ENCODE measurements at regions not wholly inside any gene's neighbourhood (a gene's known extent, or its start where the extent isn't known, plus 50 kb on each side); places are given as distances from the start of the nearest gene placed in this dataset.
A peak's percentile ranks its signal among the peaks of the same experiment; 100 is the strongest.

- Mint-ChIP-seq H3K27me3 (peaks cover 24 to 36% (median 34%) of the 10 kb centered on the region in 3 donors), H3K4me1 (no peaks in the 10 kb centered on the region), H3K27ac (no peak overlapping the region), H3K36me3 (peaks cover 4 to 6% of the 10 kb centered on the region in 2 donors), H3K4me3 (no peak overlapping the region), H3K9me3 (peaks cover 0 to 7% (median 3%) of the 10 kb centered on the region in 7 donors)
- ATAC-seq (ENCODE audit: low read depth in 2 of 2) (no peak), DNase-seq (no peak)
Observed at GRCh38 chr18:32621034-32621433, 150.4 kb upstream of the GAREM1 start.

DNA sequence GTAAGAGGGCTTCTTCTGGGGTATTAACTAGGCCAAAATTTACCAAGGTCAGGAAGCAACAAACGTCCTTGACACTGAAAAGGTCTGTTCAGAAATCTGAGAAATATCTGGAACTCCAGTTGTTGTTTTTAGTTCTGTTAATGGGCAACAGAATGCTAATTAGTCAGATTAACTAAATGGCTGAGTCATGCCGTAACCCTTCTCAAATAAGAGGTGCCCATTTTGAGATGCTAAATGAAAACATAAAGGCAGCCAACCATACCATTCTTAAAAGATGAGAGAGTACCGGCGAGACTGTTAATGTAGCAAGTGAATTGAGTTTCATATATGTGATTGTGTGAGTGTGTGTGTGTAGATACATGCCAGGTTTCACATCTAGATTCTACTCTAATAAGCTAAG, 147.9 kb upstream of the GAREM1 start:
- no peak for DNase-seq
- Mint-ChIP-seq H3K4me1 (no peaks in the 10 kb centered on the region), H3K36me3 (peaks cover 4 to 8% of the 10 kb centered on the region in 2 donors), H3K27me3 (peaks cover 27 to 41% (median 31%) of the 10 kb centered on the region in 3 donors), H3K4me3 (no peak overlapping the region), H3K9me3 (peaks cover 0 to 9% (median 4%) of the 10 kb centered on the region in 7 donors), H3K27ac (no peak overlapping the region)
- no peak for ATAC-seq (ENCODE audit: low read depth in 2 of 2)

- peaks cover 28 to 44% (median 37%) of the 10 kb centered on the region in 3 donors for H3K27me3 Mint-ChIP-seq
- H3K36me3 Mint-ChIP-seq = peaks cover 0 to 8% of the 10 kb centered on the region in 2 donors
- peaks cover 0 to 9% (median 0%) of the 10 kb centered on the region in 7 donors for H3K9me3 Mint-ChIP-seq
Observed at GRCh38 chr18:32613821-32614220, 143.1 kb upstream of the GAREM1 start.

DNA sequence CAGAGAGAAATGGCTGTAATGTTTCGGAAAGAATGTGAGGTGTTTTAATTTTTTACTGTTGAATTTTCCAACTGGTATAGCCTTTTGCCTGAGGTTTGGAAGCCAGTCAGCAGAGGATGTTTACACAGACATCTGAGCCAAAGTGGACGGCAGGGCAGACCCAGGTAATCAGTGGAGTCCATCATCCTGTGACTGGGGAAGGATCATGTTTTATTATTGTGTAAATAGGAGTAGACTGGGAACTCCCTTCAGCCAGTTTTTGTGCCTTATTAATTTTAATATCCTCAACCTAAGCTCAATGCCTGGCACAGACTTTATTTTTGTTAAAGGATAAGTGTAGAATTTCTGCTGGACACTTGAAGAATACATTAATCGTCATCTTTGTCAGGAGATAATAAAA, 142.0 kb upstream of the GAREM1 start:
- DNase-seq = no peak
- no peaks in the 10 kb centered on the region for H3K4me1 Mint-ChIP-seq
- ATAC-seq (ENCODE audit: low read depth in 2 of 2) = no peak
- peaks cover 0 to 8% of the 10 kb centered on the region in 2 donors for H3K36me3 Mint-ChIP-seq
- peaks cover 0 to 9% (median 0%) of the 10 kb centered on the region in 7 donors for H3K9me3 Mint-ChIP-seq
- no peak overlapping the region for H3K4me3 Mint-ChIP-seq
- H3K27ac Mint-ChIP-seq = no peak overlapping the region
- H3K27me3 Mint-ChIP-seq = peaks cover 35 to 52% (median 47%) of the 10 kb centered on the region in 3 donors

More at GRCh38 chr18:32613821-32614220, 143.1 kb upstream of the GAREM1 start:
- no peak overlapping the region for H3K27ac Mint-ChIP-seq
- ATAC-seq (ENCODE audit: low read depth in 2 of 2) (no peak), DNase-seq (no peak)
- no peaks in the 10 kb centered on the region for H3K4me1 Mint-ChIP-seq
- H3K4me3 Mint-ChIP-seq = no peak overlapping the region

- ATAC-seq (ENCODE audit: low read depth in 2 of 2) (no peak), DNase-seq (no peak)
- Mint-ChIP-seq H3K27me3 (peaks cover 37 to 40% (median 40%) of the 10 kb centered on the region in 3 donors), H3K27ac (no peak overlapping the region), H3K9me3 (peaks cover 0 to 4% (median 0%) of the 10 kb centered on the region in 7 donors), H3K4me3 (no peak overlapping the region), H3K4me1 (no peaks in the 10 kb centered on the region), H3K36me3 (no peaks in the 10 kb centered on the region)
Observed at GRCh38 chr18:32610176-32610575, 139.5 kb upstream of the GAREM1 start.

DNA sequence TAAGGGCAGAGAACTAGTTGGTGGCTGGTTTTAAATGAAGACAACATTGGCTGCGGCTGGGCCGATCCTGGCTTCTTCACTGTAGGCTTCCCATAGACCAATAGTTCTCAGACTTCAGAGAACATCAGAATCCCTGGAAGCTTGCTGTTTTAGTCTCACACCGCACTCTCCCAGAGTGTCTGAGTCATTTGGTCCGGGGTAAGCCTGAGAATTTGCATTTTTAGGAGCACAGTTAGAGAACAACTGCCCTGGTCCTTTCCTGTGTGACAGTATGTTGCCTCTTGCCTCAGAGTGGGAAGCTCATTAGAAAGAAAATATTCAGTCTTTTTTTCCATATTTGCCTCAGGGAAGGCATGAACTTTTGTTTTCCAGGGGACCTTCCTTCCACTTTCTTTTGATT, 137.1 kb upstream of the GAREM1 start:
- Mint-ChIP-seq H3K36me3 (no peaks in the 10 kb centered on the region), H3K27ac (no peak overlapping the region), H3K27me3 (peaks cover 29 to 43% (median 35%) of the 10 kb centered on the region in 3 donors), H3K9me3 (peaks cover 0 to 5% (median 0%) of the 10 kb centered on the region in 7 donors), H3K4me1 (no peaks in the 10 kb centered on the region), H3K4me3 (peak overlapping the region in 1 of 8 donors; percentile 21)
- DNase-seq = no peak
- no peak for ATAC-seq (ENCODE audit: low read depth in 2 of 2)

- H3K4me1 Mint-ChIP-seq = no peaks in the 10 kb centered on the region
- no peak for DNase-seq
- H3K27ac Mint-ChIP-seq = no peak overlapping the region
- peaks cover 0 to 35% (median 9%) of the 10 kb centered on the region in 7 donors for H3K9me3 Mint-ChIP-seq
- H3K36me3 Mint-ChIP-seq = no peaks in the 10 kb centered on the region
- ATAC-seq (ENCODE audit: low read depth in 2 of 2) = no peak
- H3K4me3 Mint-ChIP-seq = peak overlapping the region in 1 of 8 donors; percentile 45
- peaks cover 9 to 11% (median 9%) of the 10 kb centered on the region in 3 donors for H3K27me3 Mint-ChIP-seq
Observed at GRCh38 chr18:32598144-32598543, 127.5 kb upstream of the GAREM1 start.

GRCh38 chr18:32596501-32596900, 125.8 kb upstream of the GAREM1 start:
- no peak for DNase-seq
- H3K4me1 Mint-ChIP-seq = no peaks in the 10 kb centered on the region
- H3K27me3 Mint-ChIP-seq = peaks cover 9 to 16% (median 14%) of the 10 kb centered on the region in 3 donors
- no peak overlapping the region for H3K4me3 Mint-ChIP-seq
- H3K36me3 Mint-ChIP-seq = no peaks in the 10 kb centered on the region
- H3K9me3 Mint-ChIP-seq = peaks cover 0 to 35% (median 9%) of the 10 kb centered on the region in 7 donors
- no peak for ATAC-seq (ENCODE audit: low read depth in 2 of 2)
- H3K27ac Mint-ChIP-seq = no peak overlapping the region

DNA sequence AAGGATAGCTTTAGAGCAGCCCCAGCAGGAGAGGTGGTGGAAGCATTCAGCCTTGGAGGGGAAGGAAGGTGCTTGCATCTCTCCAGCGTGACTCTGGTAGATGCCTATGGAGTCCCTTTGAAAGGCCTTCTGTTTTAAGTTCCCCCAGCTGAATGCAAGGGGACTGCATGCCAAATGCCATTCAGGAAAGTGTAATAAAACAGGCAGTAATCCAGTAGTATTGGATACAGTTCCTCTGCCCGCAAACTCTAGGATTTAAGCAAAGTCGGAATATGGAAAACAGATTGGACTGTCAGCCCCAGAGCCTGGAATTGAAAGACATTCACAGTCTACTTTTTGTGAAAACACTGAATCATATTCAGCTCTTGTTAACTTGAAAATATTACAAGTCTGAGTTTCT, 125.2 kb upstream of the GAREM1 start:
- Mint-ChIP-seq H3K4me1 (no peaks in the 10 kb centered on the region), H3K27me3 (peaks cover 9 to 16% (median 14%) of the 10 kb centered on the region in 3 donors), H3K9me3 (peaks cover 0 to 35% (median 9%) of the 10 kb centered on the region in 7 donors), H3K36me3 (no peaks in the 10 kb centered on the region), H3K4me3 (no peak overlapping the region), H3K27ac (no peak overlapping the region)
- ATAC-seq (ENCODE audit: low read depth in 2 of 2) (no peak), DNase-seq (no peak)

DNA sequence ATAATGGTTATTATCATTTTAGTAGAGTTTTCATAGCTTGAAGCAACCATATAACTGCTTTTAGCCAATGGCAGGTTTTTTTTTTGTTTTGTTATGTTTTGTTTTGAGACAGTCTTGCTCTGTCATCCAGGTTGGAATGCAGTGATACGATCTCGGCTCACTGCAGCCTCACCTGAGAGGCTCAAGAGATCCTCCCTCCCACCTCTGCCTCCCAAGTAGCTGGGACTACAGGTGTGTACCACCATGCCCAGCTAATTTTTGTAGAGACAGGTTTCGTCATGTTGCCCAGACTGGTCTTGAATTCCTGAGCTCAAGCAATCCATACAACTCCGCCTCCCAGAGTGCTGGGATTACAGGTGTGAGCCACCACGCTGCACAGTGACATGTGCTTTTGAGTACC, 117.5 kb upstream of the GAREM1 start:
- Mint-ChIP-seq H3K36me3 (peaks cover 0 to 8% of the 10 kb centered on the region in 2 donors), H3K4me1 (no peaks in the 10 kb centered on the region), H3K27ac (no peak overlapping the region), H3K27me3 (peaks cover 8 to 45% (median 39%) of the 10 kb centered on the region in 3 donors), H3K4me3 (no peak overlapping the region), H3K9me3 (peaks cover 9 to 14% (median 9%) of the 10 kb centered on the region in 7 donors)
- ATAC-seq (ENCODE audit: low read depth in 2 of 2) (no peak), DNase-seq (no peak)

- Mint-ChIP-seq H3K4me3 (no peak overlapping the region), H3K9me3 (peaks cover 0 to 12% (median 4%) of the 10 kb centered on the region in 7 donors), H3K27me3 (peaks cover 8 to 36% (median 25%) of the 10 kb centered on the region in 3 donors), H3K4me1 (no peaks in the 10 kb centered on the region), H3K36me3 (peaks cover 0 to 8% of the 10 kb centered on the region in 2 donors), H3K27ac (no peak overlapping the region)
- ATAC-seq (ENCODE audit: low read depth in 2 of 2) (no peak), DNase-seq (no peak)
Observed at GRCh38 chr18:32583431-32583830, 112.7 kb upstream of the GAREM1 start.

GRCh38 chr18:32582455-32582854, 111.8 kb upstream of the GAREM1 start:
- ATAC-seq (ENCODE audit: low read depth in 2 of 2) = no peak
- H3K27ac Mint-ChIP-seq = no peak overlapping the region
- H3K9me3 Mint-ChIP-seq = peaks cover 0 to 12% (median 4%) of the 10 kb centered on the region in 7 donors
- no peak overlapping the region for H3K4me3 Mint-ChIP-seq
- no peaks in the 10 kb centered on the region for H3K4me1 Mint-ChIP-seq
- H3K27me3 Mint-ChIP-seq = peaks cover 8 to 28% (median 25%) of the 10 kb centered on the region in 3 donors
- peaks cover 0 to 8% of the 10 kb centered on the region in 2 donors for H3K36me3 Mint-ChIP-seq
- DNase-seq = no peak

DNA sequence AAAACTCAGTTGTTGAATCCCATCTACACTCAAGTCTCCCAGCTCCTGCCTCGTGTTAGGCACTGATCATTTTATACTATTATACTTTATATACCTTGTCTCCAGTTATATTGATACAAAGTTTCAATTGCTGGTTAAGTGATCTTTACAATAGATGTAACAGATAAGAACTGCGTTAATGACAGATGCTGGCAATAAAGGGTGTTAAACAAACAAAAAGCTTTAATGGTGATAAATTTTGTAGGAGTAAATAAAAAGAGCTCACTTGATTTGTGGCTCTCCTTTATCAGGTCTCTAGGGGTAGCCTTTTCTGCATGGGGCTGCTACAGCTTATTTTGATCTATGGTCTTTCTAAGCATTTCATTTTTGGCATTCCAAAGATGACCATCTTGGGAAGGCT, 106.9 kb upstream of the GAREM1 start:
- H3K4me1 Mint-ChIP-seq = no peaks in the 10 kb centered on the region
- no peak overlapping the region for H3K27ac Mint-ChIP-seq
- no peak for ATAC-seq (ENCODE audit: low read depth in 2 of 2)
- H3K9me3 Mint-ChIP-seq = peaks cover 0 to 12% (median 4%) of the 10 kb centered on the region in 7 donors
- no peak for DNase-seq
- peaks cover 0 to 8% of the 10 kb centered on the region in 2 donors for H3K36me3 Mint-ChIP-seq
- H3K4me3 Mint-ChIP-seq = no peak overlapping the region
- peaks cover 18 to 31% (median 19%) of the 10 kb centered on the region in 3 donors for H3K27me3 Mint-ChIP-seq

DNA sequence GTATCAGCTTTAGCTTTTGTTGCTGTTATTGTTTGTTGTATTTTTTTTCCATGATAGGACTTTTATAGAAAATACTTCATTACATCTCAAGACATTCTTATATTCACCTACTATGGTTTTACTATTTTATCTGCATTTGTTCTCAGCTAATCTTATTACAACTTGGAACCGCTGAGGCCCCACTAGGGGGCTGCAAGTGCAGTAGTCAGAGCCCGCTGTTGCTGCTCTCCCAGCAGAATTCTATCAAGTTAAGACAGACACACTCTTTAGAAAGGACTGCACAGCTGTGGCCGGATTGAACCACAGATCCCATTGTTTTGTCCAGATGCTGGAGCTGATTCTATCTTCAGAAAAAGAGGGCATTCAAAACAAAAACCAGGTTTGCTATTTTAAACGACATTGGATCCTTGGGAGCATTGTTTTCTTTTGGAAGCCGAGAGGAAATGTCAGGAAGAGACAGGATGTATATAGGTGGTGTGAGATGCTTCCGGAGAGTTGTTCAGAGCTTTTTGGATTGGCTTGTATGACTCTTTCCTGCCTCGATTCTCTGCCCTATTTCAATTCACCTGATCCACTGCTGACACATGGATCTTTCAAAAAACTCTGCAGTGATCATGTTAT, 105.7 kb upstream of the GAREM1 start:
- Mint-ChIP-seq H3K27ac (no peak overlapping the region), H3K36me3 (peaks cover 0 to 8% of the 10 kb centered on the region in 2 donors), H3K4me3 (no peak overlapping the region), H3K4me1 (no peaks in the 10 kb centered on the region), H3K9me3 (peaks cover 0 to 12% (median 4%) of the 10 kb centered on the region in 7 donors), H3K27me3 (peaks cover 18 to 36% (median 19%) of the 10 kb centered on the region in 3 donors)
- DNase-seq (no peak), ATAC-seq (ENCODE audit: low read depth in 2 of 2) (peak; percentile 35 to 46)

Data from naive B cell (primary cell).